ENCODE measurements at regions not wholly inside any gene's neighbourhood (a gene's known extent, or its start where the extent isn't known, plus 50 kb on each side); places are given as distances from the start of the nearest gene placed in this dataset.
"Not testable (repeated sequence)": the region's sequence is repeated elsewhere in the genome, so short reads cannot be mapped to it uniquely, and the experiment has no call there.

GRCh38 chr7:110544194-110544593 lies 546.7 kb upstream of the LRRN3 start:
- no peak for DNase-seq

GRCh38 chr7:110548372-110548771 lies 542.6 kb upstream of the LRRN3 start:
- no peaks in the 10 kb centered on the region for H3K36me3 ChIP-seq (ENCODE audit: low read depth)
- in situ Hi-C loops (cut with MboI): no loop called here
- H3K4me3 ChIP-seq: no peak overlapping the region
- TF ChIP-seq EZH2 (IDR thresholded peaks at IDR 0.05; ENCODE audit: insufficient read depth, poor library complexity, severe bottlenecking) (no peak), EZH2phosphoT487 (IDR thresholded peaks at IDR 0.05; ENCODE audit: insufficient read depth, low read depth) (no peak)
- H2AFZ ChIP-seq: no peak overlapping the region
- no peaks in the 10 kb centered on the region for H3K27me3 ChIP-seq (replicated peaks; ENCODE audit: insufficient read depth)
- no peaks in the 10 kb centered on the region for H3K4me1 ChIP-seq (ENCODE audit: insufficient read depth)
- no peak for DNase-seq
- no peak overlapping the region for H3K4me2 ChIP-seq (ENCODE audit: unreplicated experiment)
- no peaks in the 10 kb centered on the region for H3F3A ChIP-seq (ENCODE audit: insufficient read depth)
- H4K20me1 ChIP-seq (ENCODE audit: insufficient read depth): no peaks in the 10 kb centered on the region
- no peaks in the 10 kb centered on the region for H3K79me2 ChIP-seq (ENCODE audit: insufficient read depth)
- H3K27ac ChIP-seq: no peak overlapping the region
- H3K9me3 ChIP-seq (ENCODE audit: low read depth): no peaks in the 10 kb centered on the region
- H3K9ac ChIP-seq: no peak overlapping the region
- H3K9me2 ChIP-seq (ENCODE audit: insufficient read depth): no peaks in the 10 kb centered on the region

More at GRCh38 chr7:110544194-110544593, 546.7 kb upstream of the LRRN3 start:
- H3K27me3 ChIP-seq (replicated peaks; ENCODE audit: insufficient read depth): no peaks in the 10 kb centered on the region
- TF ChIP-seq EZH2phosphoT487 (IDR thresholded peaks at IDR 0.05; ENCODE audit: insufficient read depth, low read depth): no peak
- TF ChIP-seq EZH2 (IDR thresholded peaks at IDR 0.05; ENCODE audit: insufficient read depth, poor library complexity, severe bottlenecking): no peak
- no peaks in the 10 kb centered on the region for H3K9me2 ChIP-seq (ENCODE audit: insufficient read depth)
- H3K36me3 ChIP-seq (ENCODE audit: low read depth): no peaks in the 10 kb centered on the region
- no peaks in the 10 kb centered on the region for H3K4me1 ChIP-seq (ENCODE audit: insufficient read depth)
- H3K4me3 ChIP-seq: no peak overlapping the region
- H3K27ac ChIP-seq: no peak overlapping the region
- H4K20me1 ChIP-seq (ENCODE audit: insufficient read depth): no peaks in the 10 kb centered on the region
- WGBS, 2 experiments (ENCODE audit: low coverage in 1 of 2, low lambda C conversion rate in 2 of 2, missing lambda C conversion rate in 2 of 2): 0 to 7% methylated on average over 1 of the region's 1 CpG
- no peak overlapping the region for H2AFZ ChIP-seq
- H3K9ac ChIP-seq: no peak overlapping the region
- H3K4me2 ChIP-seq (ENCODE audit: unreplicated experiment): no peak overlapping the region
- in situ Hi-C loops (cut with MboI): no loop called here
- no peaks in the 10 kb centered on the region for H3K79me2 ChIP-seq (ENCODE audit: insufficient read depth)
- no peaks in the 10 kb centered on the region for H3K9me3 ChIP-seq (ENCODE audit: low read depth)
- H3F3A ChIP-seq (ENCODE audit: insufficient read depth): no peaks in the 10 kb centered on the region

- Histone ChIP-seq H3F3A (ENCODE audit: insufficient read depth) (no peaks in the 10 kb centered on the region), H3K27me3 (replicated peaks; ENCODE audit: insufficient read depth) (no peaks in the 10 kb centered on the region), H3K4me1 (ENCODE audit: insufficient read depth) (no peaks in the 10 kb centered on the region), H3K9ac (no peak overlapping the region), H3K27ac (no peak overlapping the region), H4K20me1 (ENCODE audit: insufficient read depth) (no peaks in the 10 kb centered on the region), H3K9me2 (ENCODE audit: insufficient read depth) (no peaks in the 10 kb centered on the region), H3K4me2 (ENCODE audit: unreplicated experiment) (no peak overlapping the region), H3K4me3 (no peak overlapping the region), H3K9me3 (ENCODE audit: low read depth) (no peaks in the 10 kb centered on the region), H3K79me2 (ENCODE audit: insufficient read depth) (no peaks in the 10 kb centered on the region), H2AFZ (no peak overlapping the region), H3K36me3 (ENCODE audit: low read depth) (no peaks in the 10 kb centered on the region)
- no peak for DNase-seq
- TF ChIP-seq EZH2phosphoT487 (IDR thresholded peaks at IDR 0.05; ENCODE audit: insufficient read depth, low read depth) (no peak), EZH2 (IDR thresholded peaks at IDR 0.05; ENCODE audit: insufficient read depth, poor library complexity, severe bottlenecking) (no peak)
- in situ Hi-C loops (cut with MboI): no loop called here
- 27 to 37% methylated on average over 2 of the region's 2 CpGs for WGBS, 2 experiments (ENCODE audit: low coverage in 1 of 2, low lambda C conversion rate in 2 of 2, missing lambda C conversion rate in 2 of 2)
Measured at GRCh38 chr7:110557136-110557535, 533.8 kb upstream of the LRRN3 start.

- 74 to 81% methylated on average over 14 to 18 of the region's 18 CpGs for WGBS, 2 experiments (ENCODE audit: low coverage in 1 of 2, low lambda C conversion rate in 2 of 2, missing lambda C conversion rate in 2 of 2)
- H3K4me2 ChIP-seq (ENCODE audit: unreplicated experiment); H4K20me1 ChIP-seq (ENCODE audit: insufficient read depth); H3K79me2 ChIP-seq (ENCODE audit: insufficient read depth); H3K4me3 ChIP-seq; H3K9me3 ChIP-seq (ENCODE audit: low read depth); H3K9ac ChIP-seq; in situ Hi-C loops (cut with MboI); H3K9me2 ChIP-seq (ENCODE audit: insufficient read depth); H3K4me1 ChIP-seq (ENCODE audit: insufficient read depth); H3K27ac ChIP-seq; H3K36me3 ChIP-seq (ENCODE audit: low read depth); DNase-seq; H3K27me3 ChIP-seq (replicated peaks; ENCODE audit: insufficient read depth); H3F3A ChIP-seq (ENCODE audit: insufficient read depth); H2AFZ ChIP-seq: not testable (repeated sequence)
Measured at GRCh38 chr7:110563286-110563685, 527.6 kb upstream of the LRRN3 start.

- no peak overlapping the region for H2AFZ ChIP-seq
- H3K27me3 ChIP-seq (replicated peaks; ENCODE audit: insufficient read depth): no peaks in the 10 kb centered on the region
- H3K79me2 ChIP-seq (ENCODE audit: insufficient read depth): no peaks in the 10 kb centered on the region
- no peak overlapping the region for H3K27ac ChIP-seq
- no peaks in the 10 kb centered on the region for H3K4me1 ChIP-seq (ENCODE audit: insufficient read depth)
- no peak for TF ChIP-seq EZH2 (IDR thresholded peaks at IDR 0.05; ENCODE audit: insufficient read depth, poor library complexity, severe bottlenecking)
- no peak for TF ChIP-seq EZH2phosphoT487 (IDR thresholded peaks at IDR 0.05; ENCODE audit: insufficient read depth, low read depth)
- no peaks in the 10 kb centered on the region for H3F3A ChIP-seq (ENCODE audit: insufficient read depth)
- H4K20me1 ChIP-seq (ENCODE audit: insufficient read depth): no peaks in the 10 kb centered on the region
- H3K9me3 ChIP-seq (ENCODE audit: low read depth): no peaks in the 10 kb centered on the region
- no peak overlapping the region for H3K9ac ChIP-seq
- H3K36me3 ChIP-seq (ENCODE audit: low read depth): no peaks in the 10 kb centered on the region
- no peak overlapping the region for H3K4me3 ChIP-seq
- no peak overlapping the region for H3K4me2 ChIP-seq (ENCODE audit: unreplicated experiment)
- in situ Hi-C loops (cut with MboI): no loop called here
- no peaks in the 10 kb centered on the region for H3K9me2 ChIP-seq (ENCODE audit: insufficient read depth)
- DNase-seq: no peak
Measured at GRCh38 chr7:110564246-110564645, 526.7 kb upstream of the LRRN3 start.
